Lower leg skin (tissue), 4 donors: ENCODE measurements at regions not wholly inside any gene's neighbourhood (a gene's known extent, or its start where the extent isn't known, plus 50 kb on each side); places are given as distances from the start of the nearest gene placed in this dataset.

Experiments used
- DNase-seq, 2 donors: peaks; one replicate each; pipeline ENCODE4 v3.0.0-alpha.2; 2019; ENCODE audit warnings: low spot score in 2 of 2
- H3K4me3 ChIP-seq: fragments of 200-600 bp; sonication (generic); 2 replicates; pipeline ENCODE4 v1.5.1; 2017; ENCODE audit warnings: mild to moderate bottlenecking, low read depth; ENCODE audit not compliant: poor library complexity, severe bottlenecking
- POLR2A ChIP-seq, 2 donors: fragments of 450-650 bp; IDR thresholded peaks; one replicate each; pipeline ENCODE4 v1.6.1; 2016 to 2017; ENCODE audit warnings: antibody characterized with exemption in 2 of 2, mild to moderate bottlenecking in 1 of 2, moderate library complexity in 1 of 2
- whole genome bisulfite sequencing, 2 donors: methylation state at CpG; one replicate each; pipeline ENCODE4 v1.1.5; 2018; 5-methylcytosine and 5-hydroxymethylcytosine counted together
- intact Hi-C: fragments of 100-400 bp; cut with DNase I; formaldehyde crosslinking; loops from one replicate; pipeline ENCODE4 v1.15.0; 2023; ENCODE audit warnings: low total_unique reads
- TF ChIP-seq, protein P1 (sequence below), 3 donors: fragments of 450-650 bp; IDR thresholded peaks; one replicate each; pipeline ENCODE4 v1.5.1; 2016; ENCODE audit warnings: antibody characterized with exemption in 3 of 3, mild to moderate bottlenecking in 3 of 3, moderate library complexity in 2 of 3

DNA sequence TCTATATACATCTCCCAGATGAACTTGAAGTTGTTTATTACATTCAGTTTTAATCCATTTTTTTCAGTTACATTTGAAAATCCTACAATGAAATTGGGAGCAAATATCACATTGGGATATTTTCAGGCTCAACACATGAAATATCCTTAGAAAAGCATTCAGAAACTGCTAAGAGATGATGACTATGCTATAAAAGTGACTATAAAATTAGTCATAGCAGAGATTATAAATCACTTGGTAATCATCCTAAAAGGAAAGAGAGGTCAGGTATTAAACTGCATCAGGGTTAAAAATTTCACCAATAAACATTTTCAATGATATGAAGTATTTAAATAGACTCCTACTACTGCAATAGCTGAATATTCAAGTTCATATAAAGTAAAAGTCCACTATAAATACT, 987.7 kb downstream of the GRIK2 start:
- no peak overlapping the region for H3K4me3 ChIP-seq
- DNase-seq = no peak
- intact Hi-C loops = no loop called here
- TF ChIP-seq, protein P1, sequence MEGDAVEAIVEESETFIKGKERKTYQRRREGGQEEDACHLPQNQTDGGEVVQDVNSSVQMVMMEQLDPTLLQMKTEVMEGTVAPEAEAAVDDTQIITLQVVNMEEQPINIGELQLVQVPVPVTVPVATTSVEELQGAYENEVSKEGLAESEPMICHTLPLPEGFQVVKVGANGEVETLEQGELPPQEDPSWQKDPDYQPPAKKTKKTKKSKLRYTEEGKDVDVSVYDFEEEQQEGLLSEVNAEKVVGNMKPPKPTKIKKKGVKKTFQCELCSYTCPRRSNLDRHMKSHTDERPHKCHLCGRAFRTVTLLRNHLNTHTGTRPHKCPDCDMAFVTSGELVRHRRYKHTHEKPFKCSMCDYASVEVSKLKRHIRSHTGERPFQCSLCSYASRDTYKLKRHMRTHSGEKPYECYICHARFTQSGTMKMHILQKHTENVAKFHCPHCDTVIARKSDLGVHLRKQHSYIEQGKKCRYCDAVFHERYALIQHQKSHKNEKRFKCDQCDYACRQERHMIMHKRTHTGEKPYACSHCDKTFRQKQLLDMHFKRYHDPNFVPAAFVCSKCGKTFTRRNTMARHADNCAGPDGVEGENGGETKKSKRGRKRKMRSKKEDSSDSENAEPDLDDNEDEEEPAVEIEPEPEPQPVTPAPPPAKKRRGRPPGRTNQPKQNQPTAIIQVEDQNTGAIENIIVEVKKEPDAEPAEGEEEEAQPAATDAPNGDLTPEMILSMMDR (IDR thresholded peaks at IDR 0.05) = no peak
- TF ChIP-seq POLR2A (IDR thresholded peaks at IDR 0.05) = no peak

DNA sequence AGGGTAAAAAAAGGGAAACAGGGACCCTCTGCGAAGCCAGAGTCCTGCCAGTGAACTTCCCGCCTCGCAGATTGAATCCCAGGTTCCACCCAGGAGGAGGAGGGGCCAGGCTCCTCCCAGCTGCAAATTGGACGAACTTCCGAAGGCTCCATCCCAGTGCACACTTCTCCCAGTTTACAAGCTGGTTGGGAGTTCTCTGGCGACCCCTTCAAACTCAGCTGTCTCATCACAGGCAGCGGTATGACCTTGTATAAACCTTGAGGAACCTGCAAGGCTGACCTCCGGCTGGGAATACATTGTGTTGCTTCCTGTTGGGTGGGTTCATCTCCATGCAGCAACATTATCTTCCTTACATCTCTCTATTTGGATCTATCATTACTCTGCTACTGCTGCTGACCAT, 962.7 kb downstream of the GRIK2 start:
- TF ChIP-seq, protein P1 (IDR thresholded peaks at IDR 0.05) = no peak
- TF ChIP-seq POLR2A (IDR thresholded peaks at IDR 0.05) = no peak
- no peak for DNase-seq
- 83 to 85% methylated on average over 8 of the region's 8 CpGs for WGBS, 2 donors
- intact Hi-C loops = no loop called here
- H3K4me3 ChIP-seq = no peak overlapping the region

DNA sequence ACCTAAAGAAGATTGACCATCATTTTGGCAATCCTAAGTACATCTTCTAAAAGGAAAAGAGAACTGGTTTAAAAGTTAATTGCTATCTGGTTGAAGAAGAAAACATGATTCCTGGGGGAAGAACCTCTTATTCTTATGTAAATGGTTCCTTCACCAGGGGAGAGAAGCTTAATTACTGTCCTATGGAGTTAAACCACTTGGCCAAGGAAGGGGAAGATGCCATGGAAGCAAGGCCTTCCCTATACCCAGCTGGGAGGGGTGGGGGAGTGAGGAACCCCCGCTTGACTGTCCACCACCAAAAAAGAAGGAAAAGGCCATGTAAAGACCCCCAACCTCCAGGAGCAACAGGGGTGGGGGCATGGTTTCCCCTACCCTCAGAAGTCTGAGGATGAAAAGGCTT, 962.1 kb downstream of the GRIK2 start:
- 75 to 86% methylated on average over 1 of the region's 1 CpG for WGBS, 2 donors
- no peak overlapping the region for H3K4me3 ChIP-seq
- intact Hi-C loops = no loop called here
- no peak for DNase-seq
- TF ChIP-seq, protein P1 (IDR thresholded peaks at IDR 0.05) = no peak
- no peak for TF ChIP-seq POLR2A (IDR thresholded peaks at IDR 0.05)

DNA sequence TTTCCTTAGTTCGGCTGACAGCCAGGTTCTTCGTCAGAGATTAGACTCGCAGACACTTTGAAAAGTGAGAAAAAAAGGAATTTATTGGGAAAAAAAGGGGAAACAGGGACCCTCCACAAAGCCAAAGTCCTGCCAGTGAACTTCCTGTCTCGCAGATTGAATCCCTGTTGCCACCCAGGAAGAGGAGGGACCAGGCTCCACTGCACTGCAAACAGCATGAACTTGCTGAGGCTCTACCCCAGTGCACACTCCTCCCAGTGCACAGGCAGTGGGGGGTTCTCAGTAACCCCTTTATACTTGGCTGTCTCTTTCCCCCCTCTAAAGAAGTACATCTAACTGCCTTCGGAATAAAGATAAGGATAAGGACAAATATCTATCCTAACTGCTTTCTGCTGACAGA, 959.0 kb downstream of the GRIK2 start:
- WGBS, 2 donors = 83 to 85% methylated on average over 5 of the region's 5 CpGs
- DNase-seq = no peak
- no peak overlapping the region for H3K4me3 ChIP-seq
- intact Hi-C loops = no loop called here
- TF ChIP-seq, protein P1 (IDR thresholded peaks at IDR 0.05) = no peak
- TF ChIP-seq POLR2A (IDR thresholded peaks at IDR 0.05) = no peak

DNA sequence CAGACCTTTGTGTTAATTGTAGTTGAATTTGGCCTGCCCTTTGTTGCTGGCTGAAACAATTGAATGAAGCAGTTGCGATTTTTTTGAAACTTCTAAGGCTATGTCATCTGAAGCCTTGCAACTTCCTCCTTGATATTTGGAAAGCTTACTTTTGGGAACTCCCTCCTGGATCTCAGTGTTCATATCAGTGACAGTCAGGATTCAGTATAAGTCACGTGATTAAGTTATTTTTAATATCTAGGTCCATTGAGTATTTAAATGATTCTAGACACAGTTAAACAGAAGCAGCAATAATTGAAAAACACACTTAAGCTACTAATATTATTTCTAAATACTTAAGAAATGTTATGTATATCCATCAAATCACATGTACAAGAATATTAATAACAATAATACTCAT, 951.3 kb downstream of the GRIK2 start:
- DNase-seq = no peak
- TF ChIP-seq, protein P1 (IDR thresholded peaks at IDR 0.05) = no peak
- no peak for TF ChIP-seq POLR2A (IDR thresholded peaks at IDR 0.05)
- intact Hi-C loops = no loop called here
- no peak overlapping the region for H3K4me3 ChIP-seq
- 77 to 86% methylated on average over 2 of the region's 2 CpGs for WGBS, 2 donors

DNA sequence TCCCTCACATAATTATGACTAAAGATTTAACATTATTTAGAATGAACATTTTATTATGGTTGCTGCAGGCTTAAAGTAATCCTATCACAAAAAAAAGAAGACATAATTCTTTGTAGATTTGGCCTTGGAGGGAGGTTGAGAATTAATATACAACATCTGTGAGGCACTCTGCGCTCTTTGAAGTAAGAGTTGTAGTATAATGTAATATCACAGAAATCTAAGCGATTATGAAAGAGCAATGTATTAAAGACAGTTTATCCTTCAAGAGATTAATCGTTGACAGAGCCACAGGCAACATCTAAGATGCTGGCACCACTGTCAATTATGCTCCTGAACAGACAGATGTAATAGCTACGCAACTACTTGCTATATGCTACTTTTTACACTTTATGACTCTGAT, 946.8 kb downstream of the GRIK2 start:
- no peak for DNase-seq
- no peak overlapping the region for H3K4me3 ChIP-seq
- 29 to 30% methylated on average over 4 of the region's 4 CpGs for WGBS, 2 donors
- no peak for TF ChIP-seq POLR2A (IDR thresholded peaks at IDR 0.05)
- TF ChIP-seq, protein P1 (IDR thresholded peaks at IDR 0.05) = no peak
- intact Hi-C loops = no loop called here
